H9 (cell line): ENCODE measurements at regions not wholly inside any gene's neighbourhood (a gene's known extent, or its start where the extent isn't known, plus 50 kb on each side); places are given as distances from the start of the nearest gene placed in this dataset.

Experiments
- DNase-seq: peaks from one replicate; pipeline ENCODE4 v3.0.0-alpha.2; 2017
- H2AFZ ChIP-seq: one replicate; pipeline ENCODE4 v1.6.1; 2013; ENCODE audit warnings: mild to moderate bottlenecking, low read length, control low read depth, moderate library complexity
- H2AK5ac ChIP-seq: 2 replicates; pipeline ENCODE4 v1.6.1; 2013; ENCODE audit warnings: low read length, control low read depth, mixed read lengths; ENCODE audit not compliant: insufficient read length
- H2BK120ac ChIP-seq: one replicate; pipeline ENCODE4 v1.6.1; 2013; ENCODE audit warnings: low read depth, mild to moderate bottlenecking, low read length, control low read depth, inconsistent platforms; ENCODE audit not compliant: poor library complexity, severe bottlenecking
- H2BK12ac ChIP-seq: 2 replicates; pipeline ENCODE4 v1.6.1; 2013; ENCODE audit warnings: low read length, control low read depth, mixed read lengths, low read depth; ENCODE audit not compliant: insufficient read length
- H2BK15ac ChIP-seq: 2 replicates; pipeline ENCODE4 v1.6.1; 2013; ENCODE audit warnings: low read depth, low read length, control low read depth
- H2BK20ac ChIP-seq: one replicate; pipeline ENCODE4 v1.6.1; 2013; ENCODE audit warnings: low read depth, mild to moderate bottlenecking, low read length, control low read depth, inconsistent platforms; ENCODE audit not compliant: poor library complexity, severe bottlenecking
- H2BK5ac ChIP-seq: 2 replicates; pipeline ENCODE4 v1.6.1; 2013; ENCODE audit warnings: low read length, control low read depth, mixed read lengths; ENCODE audit not compliant: insufficient read length
- H3K14ac ChIP-seq: 2 replicates; pipeline ENCODE4 v1.6.1; 2013; ENCODE audit warnings: low read length, control low read depth; ENCODE audit not compliant: insufficient read depth
- H3K18ac ChIP-seq: 2 replicates; pipeline ENCODE4 v1.6.1; 2013; ENCODE audit warnings: low read depth, mild to moderate bottlenecking, mixed read lengths, low read length, control low read depth; ENCODE audit not compliant: insufficient read length
- H3K23ac ChIP-seq: 2 replicates; pipeline ENCODE4 v1.6.1; 2013; ENCODE audit warnings: low read length, control low read depth, mixed read lengths, low read depth; ENCODE audit not compliant: insufficient read length
- H3K23me2 ChIP-seq: 2 replicates; pipeline ENCODE4 v1.6.1; 2013; ENCODE audit warnings: low read depth, mild to moderate bottlenecking, mixed read lengths, low read length, control low read depth; ENCODE audit not compliant: insufficient read length, poor library complexity, severe bottlenecking
- H3K27ac ChIP-seq: 2 replicates; pipeline ENCODE4 v1.5.1; 2013; ENCODE audit warnings: low read length, control low read depth, mixed read lengths, low read depth; ENCODE audit not compliant: insufficient read length
- H3K27me3 ChIP-seq: 2 replicates; pipeline ENCODE4 v1.6.1; 2013; ENCODE audit warnings: low read length, control low read depth, inconsistent platforms; ENCODE audit not compliant: insufficient read depth
- H3K4ac ChIP-seq: 2 replicates; pipeline ENCODE4 v1.6.1; 2013; ENCODE audit warnings: low read depth, mild to moderate bottlenecking, control low read depth, inconsistent platforms, low read length, moderate library complexity
- H3K4me1 ChIP-seq: 2 replicates; pipeline ENCODE4 v1.6.1; 2013; ENCODE audit warnings: low read length, control low read depth, inconsistent platforms; ENCODE audit not compliant: insufficient read depth
- H3K4me2 ChIP-seq: 2 replicates; pipeline ENCODE4 v1.6.1; 2013; ENCODE audit warnings: low read length, control low read depth, mixed read lengths; ENCODE audit not compliant: insufficient read length, insufficient read depth
- H3K56ac ChIP-seq: 2 replicates; pipeline ENCODE4 v1.6.1; 2013; ENCODE audit warnings: low read depth, mild to moderate bottlenecking, mixed read lengths, low read length, control low read depth; ENCODE audit not compliant: insufficient read length
- H3K79me1 ChIP-seq: 2 replicates; pipeline ENCODE4 v1.6.1; 2013; ENCODE audit warnings: low read depth, mild to moderate bottlenecking, moderate library complexity, low read length, control low read depth, inconsistent platforms; ENCODE audit not compliant: insufficient read depth, poor library complexity, severe bottlenecking
- H3K79me2 ChIP-seq: 2 replicates; pipeline ENCODE4 v1.6.1; 2013; ENCODE audit warnings: low read length, control low read depth, inconsistent platforms; ENCODE audit not compliant: insufficient read depth
- H3K9ac ChIP-seq: 2 replicates; pipeline ENCODE4 v1.6.1; 2013; ENCODE audit warnings: low read length, control low read depth, mixed read lengths; ENCODE audit not compliant: insufficient read length; ENCODE audit errors: extremely low read depth
- H3K9me3 ChIP-seq: one replicate; pipeline ENCODE4 v1.6.1; 2013; ENCODE audit warnings: low read depth, low read length, inconsistent platforms; ENCODE audit not compliant: control insufficient read depth
- H3T11ph ChIP-seq: one replicate; pipeline ENCODE4 v1.6.1; 2013; ENCODE audit warnings: mild to moderate bottlenecking, low read length, control low read depth, inconsistent platforms
- H4K20me1 ChIP-seq: one replicate; pipeline ENCODE4 v1.6.1; 2013; ENCODE audit not compliant: control insufficient read depth, insufficient read length, insufficient read depth
- H4K5ac ChIP-seq: 2 replicates; pipeline ENCODE4 v1.6.1; 2013; ENCODE audit warnings: low read depth, mild to moderate bottlenecking, mixed read lengths, low read length, control low read depth; ENCODE audit not compliant: insufficient read length
- H4K8ac ChIP-seq: replicated peaks from 2 replicates; pipeline ENCODE4 v1.6.1; 2013; ENCODE audit warnings: low read length, control low read depth, mixed read lengths, low read depth; ENCODE audit not compliant: insufficient read length
- H4K91ac ChIP-seq: 2 replicates; pipeline ENCODE4 v1.6.1; 2013; ENCODE audit warnings: low read depth, mild to moderate bottlenecking, moderate library complexity, mixed read lengths, low read length, control low read depth; ENCODE audit not compliant: insufficient read length
- H3K27ac Mint-ChIP-seq, 3 experiments: 2 replicates in 2 of 3; 3 replicates in 1 of 3; pipeline ENCODE4 v1.8.0; 2020 to 2021; ENCODE audit warnings: mixed read lengths in 3 of 3, mild to moderate bottlenecking in 1 of 3, moderate library complexity in 1 of 3
- H3K27me3 Mint-ChIP-seq: 2 replicates; pipeline ENCODE4 v1.8.0; 2021; ENCODE audit warnings: low read depth, mild to moderate bottlenecking, moderate library complexity, mixed read lengths
- H3K36me3 Mint-ChIP-seq, 3 experiments: 2 replicates in 2 of 3; 3 replicates in 1 of 3; pipeline ENCODE4 v1.8.0; 2020 to 2021; ENCODE audit warnings: low read depth in 3 of 3, mixed read lengths in 3 of 3; ENCODE audit not compliant: insufficient read depth in 1 of 3
- H3K4me1 Mint-ChIP-seq, 2 experiments: 2 replicates each; pipeline ENCODE4 v1.8.0; 2020; ENCODE audit warnings: mixed read lengths in 2 of 2
- H3K4me3 Mint-ChIP-seq, 2 experiments: 2 replicates in 1 of 2; 3 replicates in 1 of 2; pipeline ENCODE4 v1.8.0; 2020 to 2021; ENCODE audit warnings: mild to moderate bottlenecking in 2 of 2, mixed read lengths in 2 of 2, moderate library complexity in 1 of 2
- H3K9me3 Mint-ChIP-seq, 2 experiments: 2 replicates in 1 of 2; 3 replicates in 1 of 2; pipeline ENCODE4 v1.8.0; 2020; ENCODE audit warnings: mild to moderate bottlenecking in 2 of 2, mixed read lengths in 2 of 2, moderate library complexity in 1 of 2
- CTCF ChIP-seq: fragments of 200-600 bp; sonication (generic); conservative IDR thresholded peaks from 3 replicates; pipeline ENCODE4 v1.8.0; 2021; ENCODE audit warnings: antibody characterized with exemption, mild to moderate bottlenecking
- WGBS: extraction: QIAGEN DNeasy Blood & Tissue Kit; methylation state at CpG from one replicate; pipeline ENCODE4 v1.1.7; 2013; ENCODE audit warnings: missing lambda C conversion rate, low lambda C conversion rate, mixed read lengths; ENCODE audit not compliant: insufficient read length; ENCODE audit errors: extremely low coverage; 5-methylcytosine and 5-hydroxymethylcytosine counted together

- H3K27me3 Mint-ChIP-seq, result peaks cover 1% of the 10 kb centered on the region
- Histone ChIP-seq H2BK15ac (no peak overlapping the region), H4K91ac (no peak overlapping the region), H2BK5ac (no peak overlapping the region), H4K8ac (no peak overlapping the region), H3K27ac (no peak overlapping the region), H4K20me1 (no peaks in the 10 kb centered on the region), H3K4me1 (peaks cover 4% of the 10 kb centered on the region; the same call in 1 of the 2 replicates), H3K18ac (no peak overlapping the region), H3K4me2 (no peak overlapping the region), H3K79me2 (no peaks in the 10 kb centered on the region), H3K9me3 (no peaks in the 10 kb centered on the region), H4K5ac (no peak overlapping the region), H3K79me1 (no peaks in the 10 kb centered on the region), H3K27me3 (no peaks in the 10 kb centered on the region), H3K9ac (no peak overlapping the region), H3K23ac (no peak overlapping the region), H2BK20ac (no peak overlapping the region), H3K56ac (no peak overlapping the region), H3K14ac (no peak overlapping the region), H3K23me2 (no peaks in the 10 kb centered on the region), H3T11ph (no peak overlapping the region), H2BK12ac (no peak overlapping the region), H2AFZ (peak overlapping the region; percentile 45), H2BK120ac (no peak overlapping the region), H2AK5ac (no peak overlapping the region), H3K4ac (no peak overlapping the region)
- TF ChIP-seq CTCF, result no peak
- peak overlapping the region in 2 of 3 experiments; percentile 7 to 24; a peak in 1 of 7 replicates for H3K27ac Mint-ChIP-seq
- H3K36me3 Mint-ChIP-seq, result no peaks in the 10 kb centered on the region
- DNase-seq, result no peak
- H3K9me3 Mint-ChIP-seq, result no peaks in the 10 kb centered on the region
- H3K4me1 Mint-ChIP-seq, result peaks cover 12 to 25% of the 10 kb centered on the region in 2 experiments
- H3K4me3 Mint-ChIP-seq, result no peak overlapping the region; a peak in 1 of 5 replicates
- no CpG with 5 or more reads among the region's 19 CpGs for WGBS
Observed at GRCh38 chr12:114812858-114813761, 129.1 kb upstream of the TBX3 start.
